ENCODE measurements at regions not wholly inside any gene's neighbourhood (a gene's known extent, or its start where the extent isn't known, plus 50 kb on each side); places are given as distances from the start of the nearest gene placed in this dataset.

GRCh38 chr4:111360906-111361305, 738.0 kb upstream of the PITX2 start:
- TF ChIP-seq CTCF (IDR thresholded peaks at IDR 0.05) (no peak), POLR2A (IDR thresholded peaks at IDR 0.05) (no peak)
